CD4-positive, alpha-beta T cell treated with Interleukin-21 for 1 hour (primary cell): ENCODE measurements at regions not wholly inside any gene's neighbourhood (a gene's known extent, or its start where the extent isn't known, plus 50 kb on each side); places are given as distances from the start of the nearest gene placed in this dataset.
"Not testable (repeated sequence)": the region's sequence is repeated elsewhere in the genome, so short reads cannot be mapped to it uniquely, and the experiment has no call there.

Source experiments
- DNase-seq: peaks from one replicate; pipeline ENCODE4 v3.0.0-alpha.2; 2020

DNA sequence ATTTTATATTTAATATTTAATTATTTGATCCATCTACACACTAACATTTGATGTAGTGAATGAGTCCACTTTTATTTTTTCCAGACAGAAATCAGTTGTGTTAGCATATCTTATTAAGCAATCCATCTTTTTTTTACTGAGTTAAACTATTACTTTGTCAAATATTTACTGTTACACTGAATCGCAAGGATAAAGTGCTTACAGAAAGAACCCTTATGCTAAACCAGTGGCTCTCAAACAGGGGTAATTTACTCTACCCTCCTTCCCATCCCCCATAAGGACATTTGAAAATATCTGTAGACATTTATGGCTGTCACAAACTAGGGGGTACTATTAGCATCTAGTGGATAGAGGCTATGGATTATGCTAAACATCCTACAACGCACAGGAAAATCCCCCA lies 508.2 kb downstream of the C12orf50 start:
- no peak for DNase-seq

DNA sequence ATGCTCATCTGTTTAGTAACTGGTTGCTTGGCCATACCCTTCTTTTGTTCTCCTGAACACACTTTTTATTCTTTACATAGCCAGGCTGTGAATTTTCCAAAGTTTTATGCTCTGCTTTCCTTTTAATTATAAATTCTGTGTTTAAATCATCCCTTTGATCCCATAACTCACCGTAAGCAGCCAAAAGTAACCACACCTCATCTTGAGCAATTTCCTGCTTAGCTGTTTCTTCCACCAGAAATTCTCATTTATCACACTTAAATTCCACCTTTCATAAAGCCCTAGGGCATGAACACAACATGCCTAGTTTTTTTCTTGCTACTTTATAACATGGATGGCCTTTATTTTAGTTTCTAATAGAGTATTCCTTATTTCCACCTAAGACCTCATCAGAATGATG lies 510.7 kb downstream of the C12orf50 start:
- DNase-seq: no peak

DNA sequence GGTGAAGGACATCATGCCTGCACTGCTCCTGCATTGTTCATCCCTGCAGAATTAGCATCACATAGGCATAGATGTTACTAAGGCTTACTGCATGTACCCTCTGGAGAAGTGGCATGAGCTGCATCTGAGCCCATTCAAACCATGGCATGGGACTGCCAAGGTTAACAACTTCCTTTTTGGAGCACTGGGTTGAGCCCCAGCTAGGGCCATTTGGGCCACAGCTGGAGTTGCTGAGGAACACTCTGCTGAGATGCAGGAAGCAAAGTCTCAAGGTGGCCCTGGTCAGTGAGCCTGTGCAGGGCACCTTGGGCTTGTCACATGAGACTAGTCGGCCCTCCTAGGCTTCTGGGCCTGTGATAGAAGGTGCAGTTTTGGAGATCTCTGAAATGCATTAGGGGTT lies 511.2 kb downstream of the C12orf50 start:
- DNase-seq: no peak

DNA sequence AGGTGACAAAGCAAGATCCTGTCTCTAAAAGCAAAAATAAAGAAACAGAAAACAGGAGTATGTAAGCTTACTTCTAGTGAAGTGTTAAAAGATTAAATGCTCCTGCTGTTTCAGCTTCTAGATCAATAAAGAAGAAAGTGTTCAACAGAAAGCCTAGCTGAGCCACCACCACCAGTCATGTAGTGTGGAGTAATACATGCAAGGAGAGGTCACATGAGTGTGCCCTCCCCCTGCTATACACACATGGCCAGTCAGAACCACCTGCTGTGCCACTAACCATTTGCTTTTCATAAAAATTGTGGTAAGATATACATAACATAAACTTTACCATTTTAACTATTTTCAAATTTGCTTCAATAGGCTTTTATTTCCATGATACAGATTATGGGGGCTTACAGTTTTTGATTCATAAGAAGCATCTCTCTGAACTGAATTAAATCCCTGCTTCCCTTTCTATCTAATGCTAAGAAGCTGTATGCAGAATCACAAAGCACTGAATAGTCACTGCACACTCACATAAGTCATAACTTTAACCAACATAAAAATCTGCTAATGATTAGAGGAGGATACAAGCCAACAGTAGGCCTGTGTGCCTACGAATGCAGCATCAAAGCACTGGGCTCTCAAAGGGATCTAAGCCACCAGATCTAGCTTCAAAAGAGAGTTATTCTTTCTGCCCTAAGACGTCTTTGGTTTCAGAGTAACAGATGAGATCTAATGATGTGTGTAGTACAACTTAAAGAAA lies 515.5 kb downstream of the C12orf50 start:
- no peak for DNase-seq

DNA sequence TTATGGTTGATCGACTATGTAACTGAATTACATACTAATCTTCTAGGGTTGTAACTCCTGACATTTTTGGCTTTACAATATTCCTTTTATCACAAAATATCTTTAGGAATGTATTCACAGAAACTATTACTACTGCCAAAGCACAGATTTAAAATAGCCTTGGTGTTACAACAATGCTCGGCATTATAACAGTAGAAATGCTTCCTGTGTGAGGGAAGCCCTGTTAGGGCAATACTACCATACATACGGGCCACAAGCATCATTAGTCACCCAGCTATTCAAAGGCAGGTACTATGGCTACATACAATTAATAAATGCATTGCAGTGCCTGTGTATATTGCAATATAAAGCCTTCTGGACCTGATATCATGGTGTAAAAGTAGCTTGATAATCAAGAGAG lies 517.8 kb downstream of the C12orf50 start:
- no peak for DNase-seq

DNA sequence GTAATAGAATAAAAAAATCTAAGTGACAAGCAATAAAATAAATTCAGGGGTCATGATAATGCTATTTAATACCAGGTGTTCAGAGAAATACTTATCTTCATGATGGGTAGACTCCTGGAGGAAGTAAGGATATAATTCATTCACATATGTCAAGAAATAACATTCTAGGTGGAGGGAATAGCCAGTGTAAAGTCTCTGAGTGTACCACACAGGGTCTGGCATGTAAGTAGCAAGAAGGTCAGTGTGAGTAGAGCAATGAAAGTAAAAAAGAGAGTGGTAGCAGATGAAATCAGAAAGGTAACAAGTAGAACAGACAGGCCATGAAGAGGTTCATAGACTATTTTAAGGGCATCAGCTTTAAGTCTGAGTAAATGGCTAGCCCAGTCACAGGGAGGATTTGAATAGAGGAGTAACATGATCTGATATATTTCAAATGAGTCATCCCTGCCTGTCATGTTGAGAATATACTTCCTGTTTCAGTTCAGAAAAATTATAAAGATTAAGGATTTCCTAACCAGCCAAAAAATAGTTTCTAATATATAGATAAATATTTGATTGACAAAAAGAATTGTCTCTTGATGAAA lies 519.9 kb downstream of the C12orf50 start:
- DNase-seq: no peak

DNA sequence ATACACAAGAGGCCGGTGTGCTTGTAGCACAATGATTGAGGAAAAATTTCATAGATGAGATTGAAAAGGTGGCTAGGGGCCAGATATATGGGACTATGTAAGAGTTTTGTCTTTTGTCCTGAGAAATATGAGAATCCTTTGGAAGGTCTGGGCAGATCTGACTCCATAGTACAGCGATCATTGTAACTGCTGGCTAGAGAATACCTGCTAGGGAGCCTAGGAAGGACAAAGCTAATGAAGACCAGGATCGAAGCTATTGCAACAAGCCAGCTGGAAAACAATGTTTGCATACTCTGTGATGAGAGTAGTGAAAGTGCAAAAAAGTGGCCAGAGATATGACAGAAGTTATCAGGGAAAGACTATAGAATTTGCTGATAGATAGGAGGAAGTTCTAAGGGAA lies 537.6 kb downstream of the C12orf50 start:
- DNase-seq: no peak

DNA sequence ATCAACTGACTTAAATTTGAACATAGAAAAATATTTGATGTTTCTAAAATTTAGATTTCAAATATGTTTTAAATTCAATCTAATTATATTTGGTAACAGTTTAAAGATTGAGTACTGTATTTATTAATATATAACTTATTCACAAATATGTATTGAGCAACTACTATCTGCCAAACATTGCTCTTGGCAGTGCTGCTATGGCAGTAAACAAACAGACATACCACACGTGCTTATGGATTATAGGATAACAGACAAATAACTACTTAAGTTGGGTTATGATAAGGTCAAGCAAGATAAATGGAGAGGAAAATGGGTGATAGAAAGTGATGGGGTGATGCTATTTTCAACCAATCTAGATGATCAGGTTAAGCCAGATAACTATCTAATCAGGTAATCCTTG lies 538.1 kb downstream of the C12orf50 start:
- DNase-seq: no peak

DNA sequence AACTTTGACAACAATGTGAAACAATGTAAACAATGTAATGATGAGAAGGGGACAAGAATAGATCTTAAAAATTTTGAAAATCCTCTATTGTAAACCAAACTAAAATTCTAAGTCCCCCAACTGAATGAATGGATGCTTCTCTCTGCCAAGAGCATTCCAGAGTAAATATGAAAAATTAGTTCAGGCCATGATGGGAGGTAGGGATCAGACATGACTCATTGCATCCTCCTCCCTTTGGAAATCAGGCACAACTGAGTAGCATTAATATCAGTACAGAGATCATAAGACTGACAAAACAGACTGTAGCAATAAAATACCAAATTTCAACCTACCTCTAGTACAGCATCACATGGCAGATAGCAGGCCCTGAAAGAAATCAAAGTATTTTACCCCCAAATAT lies 559.9 kb downstream of the C12orf50 start:
- no peak for DNase-seq

DNA sequence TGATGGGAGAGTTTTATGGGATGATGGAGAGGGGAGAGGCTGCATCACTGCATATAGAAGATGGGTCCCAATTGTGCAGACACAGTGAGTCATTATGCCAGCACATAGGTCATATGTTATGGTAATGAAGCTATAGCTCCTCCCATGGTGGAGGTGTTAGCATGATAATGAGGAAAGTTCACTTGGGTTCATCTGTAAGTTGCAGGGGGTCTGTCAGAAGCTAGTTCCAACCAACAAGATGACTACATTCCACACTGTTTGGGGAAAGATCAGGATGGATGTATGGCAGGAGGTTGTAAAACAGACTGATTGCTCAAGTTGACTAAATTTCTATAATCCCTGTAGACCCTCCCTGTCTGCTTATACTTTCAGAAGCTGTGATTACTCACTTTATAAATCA lies 561.3 kb downstream of the C12orf50 start:
- no peak for DNase-seq

DNA sequence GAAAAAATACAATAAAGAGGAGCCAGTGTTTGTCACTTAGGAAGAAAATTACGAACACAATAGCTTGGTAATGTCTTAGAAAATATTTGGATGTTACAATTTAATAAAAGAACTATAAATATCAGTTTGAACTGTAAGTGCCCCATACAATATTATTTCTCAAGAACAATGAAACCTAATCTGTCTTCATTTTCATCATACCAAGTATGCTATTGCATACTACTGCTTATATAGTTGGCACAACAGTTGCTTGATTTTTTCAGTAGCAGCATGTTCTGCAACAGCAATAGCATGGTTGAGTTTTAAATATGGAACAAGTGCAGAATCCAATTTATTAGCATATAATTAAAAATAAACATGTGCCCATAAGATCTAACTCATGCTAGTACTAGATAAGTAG lies 564.6 kb downstream of the C12orf50 start:
- DNase-seq: no peak

DNA sequence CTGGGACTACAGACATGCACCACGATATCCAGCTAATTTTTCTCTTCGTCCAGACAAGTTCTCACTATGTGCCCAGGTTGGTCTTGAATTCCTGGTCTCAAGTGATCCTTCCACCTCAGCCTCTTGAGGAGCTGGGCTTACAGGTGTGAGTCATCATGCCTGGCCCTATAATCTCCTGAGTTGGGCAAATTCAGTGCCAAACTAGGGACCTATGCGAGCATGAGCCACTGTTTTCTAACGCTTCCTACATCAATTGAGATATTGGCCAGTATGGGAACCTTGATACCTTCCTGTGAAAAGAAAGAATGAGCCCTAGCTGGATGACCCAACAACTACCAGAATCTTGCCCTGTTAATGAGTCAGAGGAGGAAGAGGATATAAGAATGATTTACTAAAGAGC lies 585.2 kb downstream of the C12orf50 start:
- no peak for DNase-seq

DNA sequence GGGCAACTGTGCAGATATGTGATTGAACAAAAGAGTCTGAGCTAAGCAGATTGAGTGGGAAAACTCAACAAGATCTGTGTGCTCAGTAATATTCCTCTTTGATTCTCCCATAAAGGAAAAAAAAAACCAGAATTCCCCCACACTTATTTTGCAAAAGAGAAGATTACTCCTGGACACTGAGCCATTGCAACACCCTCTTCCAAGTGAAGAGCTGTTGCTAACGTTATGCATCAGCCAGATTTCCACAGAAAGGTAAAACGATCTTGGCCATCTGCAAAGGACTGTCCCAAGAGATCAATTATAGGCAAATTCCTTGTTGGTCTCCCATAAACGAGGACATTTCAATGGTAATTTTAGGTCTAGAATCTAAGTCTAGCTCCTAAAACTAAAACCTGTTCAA lies 587.7 kb downstream of the C12orf50 start:
- DNase-seq: no peak

DNA sequence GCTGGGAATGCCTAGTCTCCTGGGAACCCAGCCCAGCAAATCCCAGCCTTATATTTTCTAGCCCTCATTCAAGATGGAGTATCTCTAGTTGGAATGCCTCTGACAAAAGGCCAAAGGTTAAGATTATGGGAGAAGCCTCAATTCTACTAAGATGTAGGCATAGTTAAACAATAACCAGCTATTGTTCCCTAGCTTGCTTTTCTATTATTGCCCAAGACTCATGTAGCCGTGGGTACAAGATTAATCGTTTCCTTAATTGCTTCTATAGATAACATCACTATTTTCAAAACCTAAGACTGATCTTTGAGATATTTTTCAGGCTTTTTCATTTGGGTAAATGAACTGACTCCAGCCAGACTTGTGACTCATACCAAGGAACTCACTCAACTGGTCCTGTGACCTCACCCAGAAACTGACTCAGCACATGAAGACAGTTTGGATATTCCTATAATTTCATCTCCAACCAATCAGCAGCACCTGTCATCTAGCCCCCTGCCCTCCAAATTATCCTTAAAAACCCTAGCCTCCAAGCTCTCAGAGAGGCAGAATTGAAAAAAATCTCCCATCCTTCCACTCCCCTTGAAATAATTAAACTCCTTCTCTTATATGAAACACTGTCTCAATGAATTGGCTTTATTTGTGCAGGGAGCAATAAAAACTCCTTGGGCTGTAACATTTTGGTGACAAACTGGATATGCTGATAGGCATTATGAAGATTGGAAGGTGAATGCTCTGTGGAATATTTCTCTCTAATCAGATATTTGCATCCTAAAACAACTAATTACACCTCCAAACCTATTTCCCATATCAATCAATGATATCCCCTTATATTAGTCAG lies 589.0 kb downstream of the C12orf50 start:
- no peak for DNase-seq

DNA sequence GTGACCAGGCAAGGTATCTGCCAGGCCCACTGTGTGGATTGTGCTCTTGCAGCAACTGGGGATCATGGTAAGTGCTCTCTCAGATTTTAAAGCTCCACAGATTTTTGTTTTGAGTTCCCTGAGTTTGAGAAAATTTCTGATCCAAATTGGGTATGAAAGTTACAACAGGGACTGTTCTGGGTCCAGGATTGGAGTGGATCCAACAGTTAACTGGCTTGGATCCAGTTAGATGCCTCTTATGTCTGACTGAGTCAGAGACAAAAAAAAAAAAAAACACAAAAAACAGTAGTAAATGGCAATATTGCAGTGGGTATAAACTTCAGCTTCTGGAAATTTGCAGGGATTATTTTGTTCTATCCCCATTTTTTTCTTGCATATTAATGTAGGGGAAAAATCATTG lies 598.8 kb downstream of the C12orf50 start:
- DNase-seq: no peak

DNA sequence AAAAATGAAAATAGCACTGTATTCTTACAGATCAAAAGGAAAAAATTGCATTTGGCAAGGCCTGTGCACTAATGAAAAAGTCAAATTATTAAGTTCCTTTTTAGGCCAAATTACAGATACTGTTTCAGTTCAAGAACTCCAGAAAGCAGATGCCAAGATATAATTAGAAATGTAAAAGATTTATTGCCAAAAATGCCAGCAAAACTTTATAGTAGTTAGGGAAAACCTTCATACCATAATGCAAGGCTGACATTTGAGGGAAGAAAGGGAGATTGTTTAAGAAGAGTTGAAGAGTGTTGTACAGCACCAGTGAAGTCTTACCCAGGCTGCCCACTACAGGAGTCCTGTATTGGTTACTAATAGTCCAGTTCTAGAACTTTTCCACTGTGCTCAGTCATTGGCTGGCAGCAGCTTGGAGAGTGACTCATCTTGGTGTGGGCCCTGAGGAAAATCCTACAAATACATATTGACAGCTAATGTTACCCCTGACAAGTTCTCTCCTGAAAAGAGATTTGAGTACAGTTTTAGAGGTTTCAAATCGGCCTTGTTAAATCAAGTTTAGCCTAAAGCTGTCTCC lies 600.4 kb downstream of the C12orf50 start:
- DNase-seq: no peak

DNA sequence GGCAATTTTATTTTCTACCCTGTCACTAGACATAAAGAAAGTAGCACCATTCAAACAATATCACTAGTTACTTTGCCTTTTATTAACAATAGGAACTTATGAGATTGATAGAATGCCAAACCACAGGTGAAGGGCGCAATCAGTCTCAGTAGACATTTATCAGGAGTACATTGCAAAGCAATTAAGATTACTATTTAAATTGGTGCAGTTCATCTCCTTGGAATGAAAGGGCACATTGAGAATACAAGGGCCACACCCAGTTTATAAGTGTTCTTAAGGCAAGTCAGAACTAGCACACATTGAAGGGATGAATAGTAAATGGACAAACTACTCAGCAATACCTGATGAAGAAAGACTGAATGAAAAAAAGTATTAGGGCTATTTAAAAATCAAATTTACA lies 601.4 kb downstream of the C12orf50 start:
- DNase-seq: no peak

DNA sequence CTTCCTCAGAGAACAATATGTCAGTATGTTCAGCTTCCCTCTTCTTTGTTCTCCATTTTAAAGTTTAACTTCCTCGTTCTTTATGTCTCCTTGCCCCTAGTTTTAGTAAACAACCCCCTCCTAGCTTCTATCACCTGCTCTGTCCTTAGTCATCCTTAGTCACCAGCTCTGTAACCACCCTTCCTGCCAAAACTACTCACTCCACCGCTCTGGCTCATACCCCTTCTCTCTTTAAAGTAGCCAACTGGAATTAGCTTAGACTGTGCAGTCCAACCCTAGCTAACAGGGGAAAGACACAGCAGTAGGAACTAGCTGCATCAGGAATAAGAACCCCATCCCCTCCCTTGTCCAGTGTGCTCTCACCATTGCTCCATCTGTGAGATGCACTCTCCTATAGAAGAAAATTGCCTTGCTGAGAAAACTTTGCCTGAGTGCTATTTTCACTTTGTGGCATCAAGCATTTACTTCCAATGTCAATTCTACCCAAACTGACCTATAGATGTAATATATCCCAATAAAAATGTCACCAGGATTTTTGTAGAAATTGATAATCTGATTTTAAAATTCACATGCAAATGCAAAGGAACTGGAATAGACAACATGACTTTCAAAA lies 603.2 kb downstream of the C12orf50 start:
- no peak for DNase-seq

DNA sequence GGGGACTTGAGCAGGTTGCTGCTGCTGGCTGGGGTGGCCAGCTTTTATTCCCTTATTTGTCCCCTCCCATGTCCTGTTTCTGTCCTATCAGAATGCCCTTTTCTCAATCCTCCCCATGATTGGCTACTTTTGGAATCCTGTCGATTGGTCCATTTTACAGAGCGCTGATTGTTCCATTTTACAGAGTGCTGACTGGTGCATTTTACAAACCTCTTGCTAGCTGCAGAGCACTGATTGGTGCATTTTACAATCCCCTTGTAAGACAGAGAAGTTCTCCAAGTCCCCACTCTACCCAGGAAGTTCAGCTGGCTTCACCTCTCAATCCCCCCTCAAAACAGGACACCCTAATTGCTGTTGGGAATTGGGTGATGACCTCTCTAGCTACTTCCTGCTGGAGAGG lies 608.0 kb downstream of the C12orf50 start:
- DNase-seq: not testable (repeated sequence)

DNA sequence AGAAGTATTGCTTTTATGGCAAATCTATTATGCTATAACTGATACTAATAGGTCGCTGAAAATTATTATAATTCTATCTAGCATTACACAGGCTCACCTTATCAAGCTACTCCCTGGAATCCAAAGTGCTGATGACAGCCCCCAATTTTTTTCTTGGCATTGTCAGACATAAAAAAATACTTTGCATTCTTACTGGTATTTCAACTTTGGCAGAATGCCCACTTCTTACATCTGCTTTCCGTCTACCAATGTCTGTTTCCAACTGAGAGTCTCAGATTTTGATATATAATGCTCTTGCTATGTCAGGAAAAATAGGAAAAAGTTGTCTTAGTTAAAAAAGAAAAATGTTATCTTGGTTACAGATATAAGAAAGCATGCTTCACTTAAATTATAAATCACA lies 615.4 kb downstream of the C12orf50 start:
- DNase-seq: no peak

DNA sequence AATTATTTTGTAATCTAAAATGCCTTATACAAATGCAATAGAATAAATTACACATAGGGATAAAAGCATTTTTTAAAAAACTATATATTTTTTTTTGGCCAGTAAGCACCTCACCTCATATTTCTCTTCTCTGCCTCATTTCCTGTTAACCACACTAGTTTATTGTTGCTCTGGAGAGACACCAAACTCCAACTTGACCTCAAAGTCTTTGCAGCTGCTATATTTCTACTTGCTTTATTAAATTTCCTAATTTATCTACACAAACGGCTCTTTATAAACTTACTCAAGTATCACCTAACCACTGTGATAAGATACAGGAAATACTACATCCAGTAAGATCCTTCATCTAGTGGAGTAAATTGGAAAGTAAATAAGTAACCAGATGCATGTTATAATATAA lies 622.3 kb downstream of the C12orf50 start:
- no peak for DNase-seq

DNA sequence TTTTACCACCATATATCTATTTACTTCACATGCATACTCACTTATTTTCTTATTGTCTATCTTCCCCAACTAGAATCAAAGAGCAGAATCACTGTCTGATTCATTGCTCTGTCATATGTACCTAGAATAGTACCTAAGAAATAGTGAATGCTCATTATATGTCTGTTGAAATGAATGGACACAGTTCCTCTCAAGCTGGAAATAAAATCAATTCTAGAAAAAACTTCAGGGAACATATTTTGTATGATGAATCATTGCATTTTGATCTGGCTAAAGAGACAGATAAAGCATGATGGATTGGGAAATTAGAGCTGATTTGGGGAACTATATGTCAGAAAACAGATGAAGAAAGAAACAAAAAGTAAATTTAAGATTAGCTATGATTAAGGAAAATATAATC lies 623.3 kb downstream of the C12orf50 start:
- no peak for DNase-seq

DNA sequence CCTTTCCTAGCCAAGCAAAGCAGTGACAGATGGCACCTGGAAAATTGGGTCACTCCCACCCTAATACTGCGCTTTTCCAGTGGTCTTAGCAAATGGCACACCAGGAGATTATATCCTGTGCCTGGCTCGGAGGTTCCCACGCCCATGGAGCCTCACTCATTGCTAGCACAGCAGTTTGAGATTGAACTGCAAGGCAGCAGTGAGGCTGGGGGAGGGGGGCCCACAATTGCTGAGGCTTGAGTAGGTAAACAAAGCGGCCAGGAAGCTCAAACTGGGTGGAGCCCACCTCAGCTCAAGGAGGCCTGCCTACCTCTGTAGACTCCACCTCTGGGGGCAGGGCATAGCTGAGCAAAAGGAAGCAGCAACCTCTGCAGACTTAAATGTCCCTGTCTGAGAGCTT lies 635.0 kb downstream of the C12orf50 start:
- not testable (repeated sequence) for DNase-seq
